ENCODE measurements at regions not wholly inside any gene's neighbourhood (a gene's known extent, or its start where the extent isn't known, plus 50 kb on each side); places are given as distances from the start of the nearest gene placed in this dataset.

DNA sequence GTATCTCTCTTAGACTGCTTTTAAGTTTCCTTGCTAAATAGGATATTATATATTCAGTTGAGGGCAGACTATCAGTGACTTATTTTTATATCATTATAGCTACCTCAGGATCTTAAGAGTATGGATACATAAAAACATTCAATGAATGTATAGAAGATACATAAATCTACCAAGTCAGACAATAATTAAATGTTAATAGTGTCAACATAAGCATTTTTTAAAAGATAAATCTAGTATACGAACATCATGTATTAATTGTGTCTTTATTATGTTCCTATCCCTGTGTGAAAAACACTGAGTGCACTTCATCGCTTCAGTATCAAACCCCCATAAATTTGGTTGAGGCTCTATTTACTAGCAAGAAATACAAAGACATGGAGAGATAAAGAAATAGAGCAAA is 242.8 kb downstream of the CRPPA start:
- FAIRE-seq = no peak
- no peak for DNase-seq (ENCODE audit: extremely low spot score, insufficient read length, low read depth)

DNA sequence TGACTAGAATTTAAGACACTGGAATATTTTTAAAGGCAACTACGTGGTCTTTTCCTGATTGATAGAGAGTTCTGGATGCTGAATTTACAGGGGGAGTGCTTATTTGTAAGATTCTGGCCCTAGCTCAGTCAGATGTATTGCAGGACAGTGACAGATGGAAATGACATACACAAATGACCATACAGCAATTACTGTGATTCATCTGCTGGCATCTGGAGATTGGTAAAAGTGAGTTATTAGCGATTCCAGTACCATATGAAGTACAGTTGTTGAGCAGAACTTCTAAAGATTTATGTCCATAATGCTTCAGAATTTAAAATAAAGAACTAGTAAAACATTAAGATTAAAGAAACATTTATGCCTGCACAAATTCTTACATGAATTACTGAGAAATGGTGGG is 243.2 kb downstream of the CRPPA start:
- no peak for FAIRE-seq
- DNase-seq (ENCODE audit: extremely low spot score, insufficient read length, low read depth) = no peak

DNA sequence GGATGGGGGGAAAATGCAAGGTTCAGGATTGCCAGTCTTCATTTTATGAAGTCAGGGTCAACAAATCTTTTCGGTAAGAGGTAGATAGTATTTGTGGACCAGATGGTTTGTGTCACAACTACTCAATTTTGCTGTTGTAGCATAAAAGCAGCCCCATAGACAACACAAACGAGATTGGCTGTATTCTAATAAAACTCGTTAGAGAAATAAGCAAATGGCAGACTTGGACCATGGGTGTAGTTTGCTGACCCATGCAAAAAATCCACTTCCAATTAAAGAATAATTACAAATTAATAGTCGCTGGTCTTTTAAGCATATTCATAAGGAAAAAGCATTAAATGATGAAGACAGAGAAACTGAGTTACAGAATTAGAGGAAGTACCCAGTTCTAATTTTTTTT is 247.1 kb downstream of the CRPPA start:
- DNase-seq (ENCODE audit: extremely low spot score, insufficient read length, low read depth) (no peak), FAIRE-seq (no peak)

DNA sequence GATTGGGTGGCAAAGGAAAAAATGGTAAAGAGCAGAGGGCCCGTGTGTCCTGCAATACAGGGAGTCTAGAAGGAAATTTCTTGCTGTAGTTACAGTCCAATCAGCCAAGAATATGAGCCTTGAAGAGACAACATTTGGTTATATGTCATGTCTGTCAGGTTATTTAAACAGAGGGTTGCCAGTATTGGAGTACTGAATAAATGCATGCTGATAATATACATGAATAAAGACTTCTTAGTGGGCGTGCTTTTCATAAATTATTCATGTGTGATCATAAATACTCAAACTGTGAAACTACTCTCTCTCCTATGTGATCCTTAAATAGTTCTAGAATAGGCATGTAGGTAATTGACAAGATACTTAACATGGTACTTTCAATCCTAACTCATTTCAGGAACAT is 249.0 kb downstream of the CRPPA start:
- no peak for DNase-seq (ENCODE audit: extremely low spot score, insufficient read length, low read depth)
- no peak for FAIRE-seq

DNA sequence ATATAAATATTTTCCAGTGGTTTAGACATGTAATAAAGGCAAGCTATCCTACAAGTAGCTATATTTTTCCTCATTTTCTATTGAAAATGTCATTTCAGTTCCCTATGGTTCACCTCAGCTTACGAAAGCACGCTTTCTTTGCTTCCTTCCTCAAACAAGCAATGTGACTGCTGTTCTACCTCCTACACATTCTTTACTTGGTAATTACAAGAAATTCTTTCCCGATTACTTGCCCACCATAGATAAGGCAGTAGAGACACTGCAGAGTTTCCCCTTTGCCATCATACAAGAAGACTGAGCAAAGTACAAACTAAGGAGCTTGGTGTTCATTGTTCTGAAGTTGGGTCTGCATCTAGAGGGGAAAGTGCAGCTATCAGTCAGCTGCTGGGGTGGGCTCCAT is 249.4 kb downstream of the CRPPA start:
- DNase-seq (ENCODE audit: extremely low spot score, insufficient read length, low read depth) (no peak), FAIRE-seq (no peak)

DNA sequence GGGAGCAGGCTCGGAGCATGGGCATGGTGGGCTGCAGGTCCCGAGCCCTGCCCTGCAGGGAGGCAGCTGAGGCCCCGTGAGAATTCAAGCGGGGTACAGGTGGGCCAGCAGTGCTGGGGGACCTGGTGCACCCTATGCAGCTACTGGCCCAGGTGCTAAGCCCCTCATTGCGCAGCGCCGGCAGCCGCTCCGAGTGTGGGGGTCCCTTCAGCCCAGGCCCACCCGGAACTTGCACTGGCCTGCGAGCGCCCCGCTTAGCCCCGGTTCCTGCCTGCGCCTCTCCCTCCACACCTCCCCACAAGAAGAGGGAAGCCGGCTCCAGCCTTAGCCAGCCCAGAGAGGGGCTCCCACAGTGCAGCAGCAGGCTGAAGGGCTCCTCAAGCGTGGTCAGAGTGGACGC is 250.7 kb downstream of the CRPPA start:
- no peak for FAIRE-seq
- no peak for DNase-seq (ENCODE audit: extremely low spot score, insufficient read length, low read depth)

DNA sequence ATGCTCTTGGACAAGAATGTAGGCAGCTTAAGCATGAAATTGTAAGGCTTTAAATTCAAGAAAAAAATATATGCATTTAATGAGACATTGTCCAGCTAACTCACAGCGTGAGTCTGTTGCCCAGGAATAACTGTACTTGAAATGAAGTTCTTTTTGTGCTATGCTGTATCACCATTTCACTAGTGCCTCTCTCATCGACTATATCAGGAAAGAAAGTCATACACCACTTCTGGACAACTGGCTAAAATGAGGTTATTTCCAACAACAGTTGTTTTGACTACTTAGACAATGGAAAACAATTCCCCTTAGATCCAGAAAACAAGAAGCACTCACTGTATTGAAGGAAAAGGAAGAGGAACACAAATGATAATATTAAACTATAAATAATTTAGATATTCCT is 251.8 kb downstream of the CRPPA start:
- no peak for FAIRE-seq
- no peak for DNase-seq (ENCODE audit: extremely low spot score, insufficient read length, low read depth)

DNA sequence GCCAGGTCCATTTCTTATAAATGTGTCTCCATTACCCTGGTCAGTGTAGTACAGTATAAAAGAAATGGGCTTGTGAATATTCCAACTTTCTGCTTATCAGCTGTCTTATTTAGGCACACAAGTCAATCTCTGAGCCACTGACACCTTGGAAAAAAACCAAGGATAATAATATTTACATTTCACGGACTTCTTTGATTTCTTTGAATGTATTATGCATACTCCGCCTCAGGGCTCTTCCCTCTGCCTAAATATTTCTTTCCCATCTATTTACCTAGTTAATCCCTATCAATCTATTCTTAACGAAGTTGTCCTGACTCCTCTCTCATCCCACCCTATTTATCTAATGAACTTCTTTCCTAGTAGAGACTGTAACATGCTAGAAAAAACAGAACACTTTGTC is 253.8 kb downstream of the CRPPA start:
- no peak for FAIRE-seq
- DNase-seq (ENCODE audit: extremely low spot score, insufficient read length, low read depth) = no peak

DNA sequence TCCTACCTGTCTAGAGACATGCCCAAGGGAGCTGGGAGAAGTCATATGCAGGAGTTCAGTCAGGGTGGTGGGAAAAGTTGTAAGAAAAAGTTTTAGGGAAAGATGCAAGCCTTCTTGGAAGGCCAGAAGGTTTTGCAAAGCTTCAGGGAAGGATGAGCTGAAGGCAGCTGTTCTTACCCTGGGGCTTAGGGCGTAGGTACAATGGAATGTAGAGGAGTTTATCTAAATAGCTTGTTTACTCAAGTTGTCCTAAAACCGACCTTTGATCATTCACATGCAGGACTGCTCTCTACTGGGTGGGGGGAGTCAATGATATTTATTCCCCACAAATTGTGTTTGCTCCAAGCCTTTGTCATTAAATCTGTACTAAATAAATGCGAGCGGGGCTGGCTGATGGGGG is 277.0 kb downstream of the CRPPA start:
- DNase-seq (ENCODE audit: extremely low spot score, insufficient read length, low read depth) = no peak
- FAIRE-seq = no peak

DNA sequence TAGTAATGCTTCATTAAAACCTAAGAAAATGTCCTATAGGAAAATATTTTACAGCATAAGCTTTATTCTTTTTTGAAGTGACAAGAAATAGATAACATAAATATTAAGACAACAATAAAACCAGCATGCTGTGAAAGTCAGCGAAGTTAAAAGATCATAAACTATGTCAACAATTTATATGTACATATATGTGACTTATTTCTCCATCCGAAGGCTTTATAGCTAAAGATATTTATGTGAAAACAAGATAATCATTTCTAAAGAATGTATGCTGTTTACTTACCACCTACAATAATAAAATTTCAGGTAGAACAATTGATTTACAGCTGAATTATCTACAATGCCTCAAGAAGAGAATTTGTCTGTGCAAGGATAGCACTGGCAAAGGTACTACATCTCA is 283.4 kb downstream of the CRPPA start:
- FAIRE-seq (no peak), DNase-seq (ENCODE audit: extremely low spot score, insufficient read length, low read depth) (no peak)

DNA sequence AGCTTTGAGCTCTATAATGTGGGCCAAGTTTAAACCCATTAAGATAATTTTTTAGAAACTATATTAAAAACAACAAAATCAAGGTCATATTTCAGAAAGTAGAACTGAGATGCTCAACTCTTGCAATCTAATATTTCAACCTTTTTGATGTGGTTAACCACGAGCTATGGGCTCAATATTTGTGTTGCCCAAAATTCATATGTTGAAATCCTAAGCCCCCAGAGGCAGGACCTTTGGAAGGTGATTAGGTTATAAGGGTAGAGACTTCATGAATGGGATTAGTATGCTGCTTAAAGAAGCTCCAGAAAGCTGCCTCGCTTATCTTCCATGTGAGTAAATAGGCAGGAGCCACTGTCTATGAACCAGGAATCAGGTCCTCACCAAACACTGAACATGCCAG is 284.4 kb downstream of the CRPPA start:
- no peak for FAIRE-seq
- no peak for DNase-seq (ENCODE audit: extremely low spot score, insufficient read length, low read depth)

DNA sequence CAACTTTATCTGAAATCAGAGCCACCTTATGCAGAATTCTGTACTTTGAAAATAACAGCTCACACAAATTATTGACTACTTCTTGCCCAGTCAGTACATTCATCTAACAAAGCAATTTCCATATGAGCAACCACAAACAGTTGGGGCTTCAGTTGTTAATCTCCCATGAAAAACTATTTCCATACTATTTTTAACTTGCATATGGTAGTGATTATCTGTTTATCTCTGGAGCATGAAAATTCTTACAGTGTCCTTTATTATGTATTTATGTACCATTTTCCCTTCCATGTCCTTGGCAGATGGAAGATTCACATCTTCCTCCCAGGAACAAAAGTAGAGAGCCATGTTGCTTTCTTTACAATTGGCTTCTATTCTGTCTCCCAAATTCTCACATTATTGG is 285.7 kb downstream of the CRPPA start:
- no peak for FAIRE-seq

DNA sequence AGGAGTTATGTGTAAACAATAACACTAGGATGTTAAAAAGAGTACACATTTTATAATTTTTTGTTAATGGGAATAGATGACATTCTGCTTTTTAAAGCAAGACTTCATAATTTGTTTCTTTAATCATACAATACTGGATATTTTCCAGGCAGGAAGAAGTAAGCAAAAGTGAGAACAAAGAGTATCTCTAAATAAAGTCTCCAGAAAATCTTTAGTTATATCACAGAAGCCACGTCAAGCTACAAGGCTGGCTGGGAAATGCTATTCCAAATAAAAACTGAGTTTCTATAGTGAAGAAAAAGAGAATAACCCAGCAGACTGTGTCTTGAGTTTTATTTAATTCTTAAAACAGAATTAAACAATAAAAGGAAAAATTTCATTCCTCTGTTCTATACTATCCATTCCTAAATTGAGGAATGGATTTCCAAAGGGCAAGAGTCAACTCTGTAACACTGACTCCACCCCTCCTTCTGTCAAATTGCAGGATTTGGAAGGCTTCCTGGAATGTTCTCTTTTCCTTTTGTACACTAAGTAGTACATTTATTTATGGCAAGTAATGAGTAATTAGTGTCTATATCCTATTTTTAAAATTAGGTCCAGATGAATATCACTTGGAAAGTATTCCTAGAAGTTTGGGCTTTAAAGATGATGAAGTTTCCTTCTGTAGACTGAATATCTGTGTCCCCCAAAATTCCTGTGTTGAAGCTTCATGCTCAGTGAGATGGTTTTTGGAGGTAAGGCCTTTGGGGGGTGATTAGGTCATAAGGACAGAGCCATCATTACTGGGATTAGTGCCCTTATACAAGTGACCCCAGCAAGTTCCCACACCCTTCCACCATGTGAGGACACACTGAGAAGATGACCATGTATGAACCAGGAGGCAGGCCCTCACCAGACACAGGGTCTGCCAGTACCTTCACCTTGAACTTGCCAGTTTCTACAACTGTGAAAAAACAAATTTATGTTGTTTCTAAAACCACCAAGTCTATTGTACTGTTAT is 290.9 kb downstream of the CRPPA start:
- FAIRE-seq (no peak), DNase-seq (ENCODE audit: extremely low spot score, insufficient read length, low read depth) (no peak)

More for the DNA sequence above, 285.7 kb downstream of the CRPPA start:
- DNase-seq (ENCODE audit: extremely low spot score, insufficient read length, low read depth) = no peak

DNA sequence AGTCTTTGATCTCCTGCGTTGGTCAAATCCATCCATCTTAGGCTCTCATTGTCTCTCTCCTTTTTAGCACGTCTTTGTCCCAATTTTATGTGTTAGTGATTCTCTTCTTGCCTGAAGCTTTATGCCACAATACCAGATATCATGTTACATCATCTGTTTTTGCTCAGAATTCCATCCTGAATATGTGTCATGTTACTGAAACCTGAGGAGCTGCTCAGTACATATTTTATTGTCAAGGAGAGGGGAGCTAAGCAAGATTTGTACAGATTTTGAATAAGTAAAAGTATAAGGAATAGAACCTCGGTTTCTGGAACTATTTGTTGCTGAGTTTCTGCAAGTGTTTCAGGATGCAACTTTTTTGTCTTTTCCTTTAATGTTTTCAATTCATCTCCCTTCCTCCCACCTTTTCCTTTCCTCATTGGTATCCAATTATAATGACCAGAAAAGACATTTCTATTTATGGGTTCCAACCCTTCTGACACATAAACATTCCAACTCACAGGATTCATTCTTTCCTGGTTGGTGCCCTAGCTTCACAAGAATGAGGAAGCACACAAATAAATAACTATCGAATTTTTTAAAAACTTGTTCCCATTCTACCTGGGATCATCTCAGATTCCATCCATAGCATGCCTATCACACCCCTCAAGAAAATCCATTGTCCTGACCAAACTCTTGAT is 291.8 kb downstream of the CRPPA start:
- FAIRE-seq (no peak), DNase-seq (ENCODE audit: extremely low spot score, insufficient read length, low read depth) (no peak)

DNA sequence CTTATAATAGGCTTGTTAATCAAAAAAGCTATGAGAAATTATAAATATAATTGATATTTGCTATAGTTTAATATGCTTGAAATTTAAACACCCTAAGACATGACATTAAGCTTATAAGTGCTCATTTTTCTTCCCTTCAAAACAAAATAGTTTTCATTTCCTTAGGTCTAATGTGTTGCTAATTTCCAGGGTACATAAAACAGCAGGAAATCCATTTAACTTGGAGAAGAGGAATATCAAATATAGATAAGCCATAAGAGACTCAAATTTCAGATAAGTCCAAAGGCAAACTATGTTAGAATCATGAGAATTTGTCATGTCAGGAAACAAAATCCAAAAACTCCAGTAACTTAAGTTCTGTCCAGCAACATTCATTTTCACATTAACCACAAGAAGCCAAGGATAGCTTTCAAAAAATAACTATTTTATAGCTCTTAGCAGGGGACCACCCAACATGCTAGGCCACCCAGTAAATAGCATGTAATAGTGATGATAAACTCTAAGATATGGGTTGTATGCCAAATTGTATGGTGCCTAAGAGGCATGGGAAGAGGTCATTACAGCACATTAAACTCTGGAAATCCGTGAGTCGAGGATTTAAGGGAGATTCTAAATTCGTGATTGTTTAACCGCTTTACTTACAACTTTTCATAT is 298.1 kb downstream of the CRPPA start:
- no peak for DNase-seq (ENCODE audit: extremely low spot score, insufficient read length, low read depth)
- no peak for FAIRE-seq

DNA sequence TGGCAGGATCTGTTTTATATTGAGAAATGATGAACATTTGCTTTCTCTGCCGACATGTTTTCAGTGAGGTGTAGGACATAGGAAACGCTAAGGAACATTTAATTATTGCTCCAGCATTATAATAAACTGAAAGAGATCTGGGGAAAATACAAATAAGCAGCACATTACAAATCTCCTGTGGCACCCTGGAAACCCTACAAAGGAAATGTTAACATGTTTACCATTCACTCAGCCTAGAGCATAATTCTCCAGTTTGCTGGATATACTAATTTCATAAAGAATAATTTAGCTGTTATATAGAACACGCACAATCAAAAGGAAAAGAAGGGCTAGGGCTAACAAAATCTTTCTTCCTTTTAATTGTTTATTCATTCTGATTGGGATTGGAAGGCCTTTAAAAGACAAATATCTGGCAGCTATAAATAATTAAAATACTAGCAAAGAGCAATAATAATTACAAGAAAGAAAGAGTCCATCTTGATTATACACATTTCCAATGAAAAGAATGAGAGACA is 299.4 kb downstream of the CRPPA start:
- DNase-seq (ENCODE audit: extremely low spot score, insufficient read length, low read depth) (no peak), FAIRE-seq (no peak)

DNA sequence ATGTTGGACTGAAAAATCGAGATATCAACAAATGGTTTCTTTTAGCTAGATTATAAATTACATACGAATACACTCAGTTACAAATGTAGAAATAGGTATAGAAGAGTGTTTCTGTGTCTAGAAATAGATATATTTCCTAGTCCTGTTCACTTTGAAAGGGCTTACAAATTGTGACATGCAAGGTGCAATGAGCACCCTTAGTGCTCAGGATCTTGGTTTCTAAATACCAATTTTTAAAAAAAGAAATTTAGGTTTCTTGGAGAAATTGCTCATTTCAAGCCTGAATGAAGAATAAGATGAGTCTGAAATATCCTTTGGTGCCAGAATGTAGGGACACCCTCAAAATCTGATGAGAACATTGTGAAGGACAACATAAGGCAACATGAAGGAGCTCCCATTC is 306.0 kb downstream of the CRPPA start:
- FAIRE-seq (no peak), DNase-seq (ENCODE audit: extremely low spot score, insufficient read length, low read depth) (no peak)

DNA sequence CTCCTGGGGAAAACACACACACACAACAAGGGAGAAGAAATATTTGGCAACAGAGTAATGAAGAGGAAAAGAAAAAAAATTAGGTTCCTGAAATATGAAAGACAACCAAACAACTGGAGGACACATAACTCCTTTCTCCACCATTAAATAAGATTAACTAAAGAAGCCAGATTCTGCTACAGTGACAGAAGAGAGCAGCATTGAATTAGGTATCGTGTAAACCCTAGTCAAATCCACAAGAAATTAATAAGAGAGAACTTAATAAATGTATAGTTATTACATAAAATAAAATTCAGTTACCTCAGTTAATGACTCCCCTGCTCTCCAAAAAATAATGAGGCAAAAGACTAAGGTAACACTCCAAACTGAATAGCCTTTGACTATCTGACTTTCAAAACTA is 306.7 kb downstream of the CRPPA start:
- FAIRE-seq (no peak), DNase-seq (ENCODE audit: extremely low spot score, insufficient read length, low read depth) (no peak)

DNA sequence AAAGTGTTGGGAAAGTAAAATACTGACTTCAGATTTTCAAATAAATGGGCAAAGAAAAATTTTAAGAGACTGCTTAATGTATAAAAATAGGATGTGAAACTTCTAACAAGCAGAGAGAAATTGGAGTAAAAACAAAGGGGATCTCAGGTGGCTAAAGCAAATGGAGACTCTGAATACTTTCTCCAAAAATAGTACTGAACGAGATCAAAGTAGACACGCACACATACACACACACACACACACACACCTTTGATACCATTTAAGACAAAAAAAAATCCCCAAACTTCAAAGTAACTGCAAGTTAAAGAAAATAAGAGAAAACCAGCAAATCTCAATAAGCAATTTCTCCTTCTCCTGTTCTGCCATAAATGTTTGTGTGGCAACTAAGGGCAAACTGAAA is 307.3 kb downstream of the CRPPA start:
- DNase-seq (ENCODE audit: extremely low spot score, insufficient read length, low read depth) (no peak), FAIRE-seq (no peak)

DNA sequence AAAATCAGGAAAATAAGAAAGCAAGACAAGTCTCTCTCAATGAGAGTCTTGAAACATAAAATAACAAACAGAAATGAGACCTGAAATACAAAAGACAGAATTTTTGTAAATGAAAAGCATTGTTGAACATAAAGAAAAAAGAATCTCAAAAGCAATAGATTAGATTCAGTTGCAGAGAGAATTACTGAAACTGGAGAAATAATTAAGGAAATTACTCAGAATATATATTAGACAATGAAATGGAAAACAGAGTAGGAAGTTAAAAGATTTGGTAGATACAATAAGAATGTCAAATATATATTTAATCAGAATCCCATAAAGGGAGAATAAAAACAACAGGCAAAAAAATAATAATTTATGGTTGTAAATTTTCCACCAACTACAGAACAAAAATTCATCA is 308.3 kb downstream of the CRPPA start:
- no peak for DNase-seq (ENCODE audit: extremely low spot score, insufficient read length, low read depth)

DNA sequence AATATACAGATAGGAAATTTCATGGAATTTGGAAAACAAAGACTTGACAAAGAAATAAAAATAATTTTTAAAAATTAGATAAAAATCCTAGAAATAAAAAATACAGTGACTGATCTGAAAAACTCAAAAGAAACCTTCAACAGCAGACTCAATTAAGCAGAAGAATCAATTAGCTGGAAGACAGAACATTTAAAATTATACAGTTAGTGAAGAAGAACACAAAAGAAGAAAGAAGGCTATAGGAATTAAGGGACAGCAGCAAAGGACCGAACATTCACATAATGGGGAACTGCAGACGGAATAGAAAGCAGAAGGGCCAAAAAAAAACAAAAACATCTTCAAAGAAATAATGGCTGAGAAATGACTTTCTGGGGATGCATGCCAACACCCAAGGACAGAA is 314.5 kb downstream of the CRPPA start:
- FAIRE-seq = no peak

More for the DNA sequence above, 308.3 kb downstream of the CRPPA start:
- FAIRE-seq = no peak

More for the DNA sequence above, 314.5 kb downstream of the CRPPA start:
- DNase-seq (ENCODE audit: extremely low spot score, insufficient read length, low read depth) = no peak
